IMR-90 (cell line): ENCODE measurements at regions not wholly inside any gene's neighbourhood (a gene's known extent, or its start where the extent isn't known, plus 50 kb on each side); places are given as distances from the start of the nearest gene placed in this dataset.

ENCODE experiments used
- ATAC-seq: fragments of 200-7000 bp; cut with Tn5 transposase; 2 replicates; pipeline ENCODE4 v1.9.1; 2020; ENCODE audit warnings: low read depth, mild to moderate bottlenecking, moderate library complexity
- BruUV-seq: library from RNA; stranded (reverse); fragments of 400-500 nt; replicated peaks from 2 replicates; lab custom pipeline; 2021; lab: Mats Ljungman, UMichigan
- CTCF ChIA-PET: fragments of 300-600 bp; formaldehyde crosslinking; extraction: SDS; loops from one replicate; lab custom pipeline; 2021; ENCODE audit warnings: antibody characterized with exemption; lab: Yijun Ruan, JAX
- POLR2A ChIA-PET: fragments of 300-600 bp; sonication (Branson Sonifier 250); formaldehyde crosslinking; loops from one replicate; lab custom pipeline; 2022; ENCODE audit warnings: antibody characterized with exemption; ENCODE audit not compliant: unreplicated experiment; lab: Charles Lee
- DNase-seq: peaks from one replicate; pipeline ENCODE4 v3.0.0; 2013
- H2AFZ ChIP-seq: replicated peaks from 2 replicates; pipeline ENCODE3; 2013; ENCODE audit warnings: low read length, mild to moderate bottlenecking; ENCODE audit not compliant: poor library complexity
- H2AK5ac ChIP-seq: 2 replicates; pipeline ENCODE4 v1.6.1; 2013; ENCODE audit warnings: low read depth, low read length, inconsistent platforms
- H2AK9ac ChIP-seq: replicated peaks from 2 replicates; pipeline ENCODE3; 2013; ENCODE audit warnings: mild to moderate bottlenecking, low read depth, low read length, moderate library complexity; ENCODE audit not compliant: poor library complexity
- H2BK120ac ChIP-seq: 2 replicates; pipeline ENCODE4 v1.6.1; 2013; ENCODE audit warnings: low read depth, low read length, inconsistent platforms
- H2BK15ac ChIP-seq: 3 replicates; pipeline ENCODE4 v1.6.1; 2013; ENCODE audit warnings: low read depth, low read length, inconsistent platforms
- H2BK20ac ChIP-seq: 2 replicates; pipeline ENCODE4 v1.6.1; 2013; ENCODE audit warnings: low read depth, mild to moderate bottlenecking, inconsistent platforms, low read length, moderate library complexity
- H2BK5ac ChIP-seq: 2 replicates; pipeline ENCODE4 v1.6.1; 2013; ENCODE audit warnings: mild to moderate bottlenecking, low read depth, low read length, inconsistent platforms; ENCODE audit not compliant: poor library complexity, severe bottlenecking
- H3K14ac ChIP-seq: replicated peaks from 2 replicates; pipeline ENCODE4 v1.6.1; 2013; ENCODE audit warnings: low read depth, low read length, inconsistent platforms
- H3K18ac ChIP-seq: 2 replicates; pipeline ENCODE4 v1.6.1; 2013; ENCODE audit warnings: low read depth, low read length, control low read depth
- H3K23ac ChIP-seq: 2 replicates; pipeline ENCODE4 v1.6.1; 2013; ENCODE audit warnings: low read depth, low read length, inconsistent platforms
- H3K27ac ChIP-seq: 2 replicates; pipeline ENCODE4 v1.5.1; 2013; ENCODE audit warnings: mild to moderate bottlenecking, control low read depth, low read length; ENCODE audit not compliant: insufficient read depth
- H3K27me3 ChIP-seq: 2 replicates; pipeline ENCODE4 v1.6.1; 2013; ENCODE audit warnings: low read length; ENCODE audit not compliant: control insufficient read depth, insufficient read depth
- H3K36me3 ChIP-seq: 2 replicates; pipeline ENCODE4 v1.6.1; 2013; ENCODE audit warnings: low read length, mixed read lengths; ENCODE audit not compliant: control insufficient read depth, insufficient read depth
- H3K4ac ChIP-seq: 2 replicates; pipeline ENCODE4 v1.6.1; 2013; ENCODE audit warnings: low read depth, low read length, inconsistent platforms
- H3K4me1 ChIP-seq: 2 replicates; pipeline ENCODE4 v1.6.1; 2013; ENCODE audit warnings: low read length, mixed read lengths; ENCODE audit not compliant: control insufficient read depth, insufficient read depth
- H3K4me2 ChIP-seq: 2 replicates; pipeline ENCODE4 v1.6.1; 2013; ENCODE audit warnings: low read depth, mild to moderate bottlenecking, control low read depth, low read length, moderate library complexity
- H3K4me3 ChIP-seq: 2 replicates; pipeline ENCODE4 v1.5.1; 2013; ENCODE audit warnings: low read depth, mild to moderate bottlenecking, control low read depth, low read length, moderate library complexity; ENCODE audit not compliant: insufficient read depth
- H3K56ac ChIP-seq: 2 replicates; pipeline ENCODE4 v1.6.1; 2013; ENCODE audit warnings: low read length, inconsistent platforms; ENCODE audit not compliant: insufficient read depth; ENCODE audit errors: extremely low read depth
- H3K79me1 ChIP-seq, 2 experiments: 2 replicates each; pipeline ENCODE4 v1.6.1; 2013; ENCODE audit warnings: low read length in 2 of 2, inconsistent platforms in 1 of 2, low read depth in 1 of 2
- H3K9ac ChIP-seq: 2 replicates; pipeline ENCODE4 v1.6.1; 2013; ENCODE audit warnings: low read depth, low read length, control low read depth
- H3K9me1 ChIP-seq: 2 replicates; pipeline ENCODE4 v1.6.1; 2013; ENCODE audit warnings: low read length, inconsistent platforms; ENCODE audit not compliant: insufficient read depth
- H3K9me3 ChIP-seq: 2 replicates; pipeline ENCODE4 v1.6.1; 2013; ENCODE audit warnings: low read length; ENCODE audit not compliant: control insufficient read depth, insufficient read depth
- H4K20me1 ChIP-seq: 2 replicates; pipeline ENCODE4 v1.6.1; 2013; ENCODE audit warnings: low read length, inconsistent platforms; ENCODE audit not compliant: insufficient read depth
- H4K5ac ChIP-seq: 2 replicates; pipeline ENCODE4 v1.6.1; 2013; ENCODE audit warnings: mild to moderate bottlenecking, low read depth, low read length, control low read depth
- H4K8ac ChIP-seq, 2 experiments: 2 replicates each; pipeline ENCODE4 v1.6.1; 2013; ENCODE audit warnings: low read depth in 2 of 2, low read length in 2 of 2, control low read depth in 1 of 2, inconsistent platforms in 1 of 2
- H4K91ac ChIP-seq: 2 replicates; pipeline ENCODE4 v1.6.1; 2013; ENCODE audit warnings: low read depth, low read length, inconsistent platforms; ENCODE audit not compliant: insufficient read depth
- MAFK ChIP-seq: IDR thresholded peaks from 2 replicates; pipeline ENCODE4 v1.6.1; 2012; ENCODE audit warnings: low read depth, low read length, improper control_type of control experiment
- MXI1 ChIP-seq: IDR thresholded peaks from 2 replicates; pipeline ENCODE4 v1.6.1; 2012; ENCODE audit warnings: low read depth, mild to moderate bottlenecking, low read length, moderate library complexity, borderline replicate concordance
- WGBS, 2 experiments: methylation state at CpG; one replicate each; pipeline versions ENCODE4 v1.1.5 to v1.1.7; 2013; ENCODE audit warnings: missing lambda C conversion rate in 2 of 2; ENCODE audit not compliant: insufficient read length in 1 of 2; ENCODE audit errors: extremely low coverage in 2 of 2; 5-methylcytosine and 5-hydroxymethylcytosine counted together
- dilution Hi-C: fragments of 300-500 bp; cut with HindIII; formaldehyde crosslinking; loops from one replicate; pipeline ENCODE4 v1.14.3; 2018; ENCODE audit warnings: low sequenced_read_pairs; ENCODE audit not compliant: unreplicated experiment
- in situ Hi-C: fragments of 300-500 bp; cut with MboI; formaldehyde crosslinking; loops from 3 replicates; pipeline ENCODE4 v1.14.3; 2019; ENCODE audit warnings: low sequenced_read_pairs, inconsistent platforms, mixed read lengths
- intact Hi-C: fragments of 100-400 bp; cut with micrococcal nuclease; formaldehyde crosslinking; loops from 2 replicates; pipeline ENCODE4 v1.10.0; 2022

GRCh38 chr16:61246592-61246991, 789.6 kb downstream of the CDH8 start:
- intact Hi-C loops: no loop called here
- Histone ChIP-seq H2AFZ (no peak overlapping the region), H2BK5ac (no peak overlapping the region), H3K23ac (no peak overlapping the region), H3K79me1 (no peaks in the 10 kb centered on the region), H3K27me3 (no peaks in the 10 kb centered on the region), H4K5ac (no peak overlapping the region), H2BK120ac (no peak overlapping the region), H2AK5ac (no peak overlapping the region), H4K8ac (no peak overlapping the region), H3K27ac (no peak overlapping the region), H3K4me3 (no peak overlapping the region), H4K91ac (no peak overlapping the region), H4K20me1 (no peaks in the 10 kb centered on the region), H2BK20ac (no peak overlapping the region), H3K9me1 (no peaks in the 10 kb centered on the region), H3K4me2 (no peak overlapping the region), H3K14ac (no peak overlapping the region), H3K36me3 (no peaks in the 10 kb centered on the region), H3K4me1 (no peaks in the 10 kb centered on the region), H3K18ac (no peak overlapping the region), H3K4ac (no peak overlapping the region), H3K9ac (no peak overlapping the region), H3K56ac (no peak overlapping the region), H3K9me3 (peaks cover 6% of the 10 kb centered on the region; the same call in 1 of the 2 replicates), H2AK9ac (no peak overlapping the region), H2BK15ac (no peak overlapping the region)
- ATAC-seq (no peak), DNase-seq (no peak)
- ChIA-PET CTCF (no interaction called here), POLR2A (no interaction called here)
- TF ChIP-seq MAFK: peak; percentile 97
- no peak for TF ChIP-seq MXI1
- in situ Hi-C loops: no loop called here
- dilution Hi-C loops: no loop called here
- no CpG with 5 or more reads among the region's 1 CpG for WGBS, 2 experiments
- no TSS peak for BruUV-seq
